GM18520 (cell line): ENCODE measurements at regions not wholly inside any gene's neighbourhood (a gene's known extent, or its start where the extent isn't known, plus 50 kb on each side); places are given as distances from the start of the nearest gene placed in this dataset.

Source experiments
- ATAC-seq: cut with Tn5 transposase; IDR thresholded peaks from one replicate; pipeline ENCODE4 v1.9.1; 2021; ENCODE audit not compliant: unreplicated experiment

DNA sequence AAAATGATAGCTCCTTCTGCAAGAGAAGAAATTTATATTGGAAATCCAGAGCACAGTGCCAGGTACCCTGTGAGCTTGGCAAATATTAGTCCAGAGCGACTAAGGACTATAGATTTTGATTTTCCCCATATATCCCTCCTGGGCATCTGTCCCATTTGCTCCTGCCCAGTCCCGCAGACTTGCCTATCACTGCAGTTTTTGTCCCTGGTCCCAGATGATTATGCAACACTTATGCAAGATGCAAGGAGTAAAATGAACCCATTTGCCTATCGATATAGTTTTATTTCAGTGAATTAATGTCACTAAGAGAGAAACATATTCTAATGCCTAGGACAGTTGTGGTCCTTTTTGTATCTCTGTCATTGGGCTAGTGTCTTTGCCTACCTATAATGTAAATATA, 215.9 kb upstream of the BMP4 start:
- no peak for ATAC-seq

DNA sequence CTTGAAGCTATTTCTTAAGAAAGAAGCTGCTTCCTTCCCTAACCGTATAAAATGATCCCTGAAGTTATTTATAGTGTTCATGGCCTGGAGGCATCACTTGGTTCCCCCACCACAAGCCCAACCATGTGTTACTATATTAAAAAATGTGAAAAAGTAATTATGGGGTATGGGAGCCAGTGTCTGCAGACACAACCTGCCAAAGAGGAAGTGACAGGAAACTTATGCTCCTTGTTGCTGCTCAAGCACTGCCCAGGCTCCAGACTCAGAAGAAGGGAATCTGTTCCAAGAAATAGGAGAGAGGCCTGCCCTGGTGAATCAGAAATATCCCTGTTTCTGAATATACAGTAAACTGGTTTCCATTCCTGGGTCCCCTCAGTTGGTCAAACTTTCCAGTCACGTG, 217.2 kb upstream of the BMP4 start:
- ATAC-seq = no peak

DNA sequence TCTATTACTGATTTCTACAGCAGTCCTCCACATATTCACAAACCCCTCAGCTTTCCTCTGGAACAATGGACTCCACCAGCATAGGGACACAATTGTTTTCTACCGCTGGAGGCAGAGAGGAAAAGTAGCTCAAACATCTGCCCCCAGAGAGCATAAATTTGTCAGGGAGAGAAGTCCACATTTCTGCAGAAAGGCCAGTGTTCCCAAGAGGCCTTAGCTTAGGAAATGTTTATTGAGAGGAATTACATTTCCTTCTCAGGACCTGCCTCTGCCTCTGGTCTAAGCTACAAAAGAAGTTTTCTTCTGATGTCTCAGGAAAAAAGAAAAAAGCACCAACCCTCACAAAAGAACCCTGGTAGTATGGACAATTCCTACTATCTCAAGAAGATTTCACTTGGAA, 217.8 kb upstream of the BMP4 start:
- no peak for ATAC-seq

DNA sequence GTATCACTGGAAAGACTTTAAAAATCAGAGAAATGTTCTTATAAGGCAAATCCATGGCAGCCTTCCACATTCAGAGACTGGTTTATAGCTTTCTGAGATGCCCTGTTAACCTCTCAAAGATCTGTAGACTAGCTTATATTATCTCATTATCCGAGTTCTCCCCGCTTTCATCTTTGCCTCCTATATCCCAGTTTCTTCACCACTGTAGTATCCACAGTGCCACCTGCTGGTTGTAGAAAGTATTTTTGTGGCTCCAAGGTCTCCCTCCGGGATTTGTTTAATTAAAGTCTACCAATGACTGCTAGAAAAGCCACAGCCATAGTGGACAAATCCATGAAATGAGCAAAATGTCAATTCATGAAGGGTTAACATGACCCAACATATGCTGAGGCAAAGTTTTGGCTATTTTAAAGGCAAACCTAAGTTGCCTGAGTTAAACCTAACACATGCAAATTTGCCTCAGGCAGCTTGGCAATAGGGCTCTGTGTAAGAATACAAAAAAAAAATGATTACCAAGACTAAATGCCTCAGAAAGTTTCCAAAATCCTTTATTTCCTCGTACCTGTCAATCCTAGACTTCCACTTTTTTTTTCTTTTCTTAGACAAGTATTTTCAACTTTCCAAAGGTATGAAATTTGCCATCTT, 218.8 kb upstream of the BMP4 start:
- no peak for ATAC-seq

DNA sequence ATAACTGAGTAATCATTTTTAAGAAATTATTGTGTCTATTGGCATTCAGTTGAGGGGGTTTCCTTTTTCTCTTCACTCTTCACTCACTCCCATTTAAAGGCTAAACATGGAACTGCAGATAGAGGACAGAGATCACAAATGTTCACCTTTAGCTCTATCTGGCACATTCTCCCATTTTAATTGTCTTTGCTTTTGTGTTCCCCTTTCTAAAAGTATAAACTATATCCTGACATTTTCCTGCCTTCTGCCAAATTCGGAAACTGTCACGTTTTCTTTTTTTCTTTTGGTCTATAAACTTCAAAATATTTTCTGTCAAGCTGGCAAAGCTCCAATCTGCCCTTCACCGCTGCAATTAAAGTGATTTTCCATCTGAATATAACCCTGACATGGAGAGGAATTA, 219.8 kb upstream of the CDKN3 start:
- no peak for ATAC-seq

DNA sequence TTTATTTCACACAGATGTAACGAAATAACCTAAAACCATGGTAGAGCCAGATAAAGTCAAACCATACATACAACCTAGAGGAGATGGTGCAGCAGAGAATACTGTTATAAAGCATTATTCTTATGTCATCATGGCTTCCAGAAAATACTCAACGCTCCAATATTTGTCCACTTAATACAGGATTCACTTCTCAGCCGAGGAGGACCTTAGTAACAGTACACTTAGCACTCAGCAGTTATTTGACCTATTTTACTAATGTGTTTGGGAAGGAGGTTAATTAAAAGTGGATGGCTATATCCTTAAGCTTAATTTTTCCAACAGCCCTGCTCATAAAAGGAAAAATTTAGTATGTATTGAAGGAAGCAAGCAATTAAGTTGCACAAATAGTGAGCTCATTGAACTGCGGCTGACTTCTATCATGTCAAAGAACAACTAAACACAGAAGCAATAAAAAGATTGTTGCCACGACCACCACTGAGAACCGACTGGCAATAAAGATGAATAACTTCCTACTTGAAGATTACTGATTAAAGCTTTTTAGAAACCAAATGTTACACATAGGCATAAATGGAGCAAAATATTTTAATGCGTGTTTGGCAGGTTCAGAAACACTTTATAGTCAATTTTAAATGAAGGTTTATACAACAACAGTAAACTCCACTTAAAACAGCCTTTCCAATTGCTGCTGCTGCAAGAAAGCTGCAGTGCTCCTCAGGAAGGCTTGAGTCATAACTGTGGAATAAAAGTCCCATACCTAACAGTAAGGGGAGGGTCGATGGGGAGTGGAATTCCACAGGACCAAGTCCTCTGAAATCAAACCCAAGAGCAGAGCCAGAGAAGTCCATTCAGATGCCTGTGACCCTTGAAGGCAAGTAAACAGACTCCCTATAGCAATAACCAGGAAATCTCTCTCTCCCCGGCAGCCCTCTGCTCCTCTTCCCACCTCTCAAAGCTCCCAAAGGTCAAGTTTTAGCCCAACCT, 218.9 kb upstream of the CDKN3 start:
- ATAC-seq = no peak

DNA sequence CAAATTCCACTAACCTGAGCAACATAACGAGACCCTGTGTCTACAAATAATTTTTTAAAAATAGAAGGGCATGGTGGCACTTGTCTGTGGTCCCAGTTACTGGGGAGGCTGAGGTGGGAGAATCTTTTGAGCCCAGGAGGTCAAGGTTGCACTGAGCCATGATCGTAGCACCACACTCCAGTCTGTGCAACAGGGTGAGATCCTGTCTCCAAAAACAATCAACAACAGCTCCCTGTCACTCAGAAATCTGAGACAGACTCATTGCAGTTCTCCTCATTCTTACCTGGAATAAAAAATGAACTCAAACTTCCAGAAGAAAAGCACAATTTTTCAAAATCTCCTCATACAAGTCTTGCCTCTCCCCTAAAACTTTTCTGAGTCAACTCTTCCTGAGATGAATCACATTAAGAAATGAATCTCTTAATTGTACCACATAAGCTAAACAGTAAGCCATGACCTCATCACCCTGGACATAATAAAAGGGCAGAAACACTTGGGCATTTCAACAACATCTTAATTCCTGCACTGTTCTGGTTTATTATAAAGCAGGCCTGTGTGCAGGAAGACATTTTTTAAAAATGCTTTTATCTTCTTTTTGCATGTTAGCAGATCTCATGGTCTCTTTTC, 214.3 kb upstream of the CDKN3 start:
- no peak for ATAC-seq

DNA sequence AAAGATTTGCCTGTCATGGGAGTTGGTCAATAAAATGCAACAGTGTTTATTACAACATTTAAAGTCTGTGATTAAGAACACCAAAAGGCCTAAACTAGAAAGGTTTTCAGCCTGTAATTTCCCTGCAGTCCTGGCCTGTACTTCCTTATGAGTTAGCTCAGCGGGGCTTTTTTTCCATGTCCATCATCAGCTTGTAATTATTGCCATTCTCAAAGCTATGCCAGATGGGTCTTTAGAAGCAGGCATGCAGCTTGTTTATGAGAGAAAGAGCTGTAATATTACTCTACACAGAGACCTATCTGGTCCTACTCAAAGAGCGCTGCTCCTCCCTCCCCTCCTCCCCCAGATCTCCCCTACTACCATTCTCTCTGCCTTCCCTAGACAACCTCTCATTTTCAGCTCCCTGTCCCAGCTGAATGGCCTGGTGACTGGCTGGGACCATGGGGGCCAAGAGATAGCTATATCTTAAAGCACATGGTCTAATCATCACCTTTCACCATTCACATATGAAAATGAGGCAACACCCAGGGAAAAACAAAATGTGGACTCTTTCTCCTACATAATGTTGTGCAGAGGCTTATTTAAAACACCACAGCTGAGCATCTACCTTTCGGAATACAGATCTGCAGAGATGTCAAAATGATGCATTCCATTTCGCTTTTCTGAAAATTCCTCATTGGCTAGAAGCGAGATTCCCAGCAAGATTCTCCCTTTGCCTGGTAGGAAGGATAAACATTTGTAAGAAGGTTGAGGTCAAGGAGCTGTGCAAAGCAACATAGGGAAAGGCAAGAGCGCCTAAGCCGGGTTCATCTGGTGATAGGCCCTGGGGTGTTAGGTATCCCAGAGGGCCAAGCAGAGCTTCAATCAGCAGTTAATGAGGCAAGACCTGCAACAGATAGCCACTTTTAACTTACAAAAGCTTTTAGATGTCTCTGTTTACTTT, 209.7 kb upstream of the CDKN3 start:
- ATAC-seq = no peak

DNA sequence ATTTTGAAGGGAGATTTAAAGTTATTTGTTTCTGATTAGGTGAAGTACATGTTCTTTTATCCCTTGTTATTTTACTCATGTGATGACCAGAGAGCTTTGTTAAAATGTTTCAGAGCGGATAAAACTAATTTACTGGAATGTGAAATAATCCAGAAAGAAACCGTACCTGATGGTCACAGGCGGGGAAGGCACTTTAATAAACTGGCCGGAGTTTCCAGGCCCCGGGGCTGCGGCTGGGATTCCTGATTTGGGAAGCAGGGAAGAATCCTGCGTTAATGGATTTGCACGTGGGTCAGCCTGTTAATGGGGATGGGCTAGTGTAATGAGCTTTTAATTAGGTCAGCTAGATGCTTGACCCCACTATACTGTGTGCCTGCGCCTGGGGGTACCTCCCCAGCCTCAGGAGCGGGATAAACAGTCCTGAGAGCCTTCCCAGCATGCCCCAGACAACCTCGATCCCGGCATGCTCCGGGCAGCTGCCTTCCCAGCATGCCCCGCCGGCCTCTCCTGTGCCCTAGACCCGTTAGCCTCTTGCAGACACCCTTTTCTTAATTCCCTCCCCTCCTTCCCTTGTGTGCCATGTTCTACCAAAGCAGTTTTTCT, 208.6 kb upstream of the CDKN3 start:
- ATAC-seq = no peak

DNA sequence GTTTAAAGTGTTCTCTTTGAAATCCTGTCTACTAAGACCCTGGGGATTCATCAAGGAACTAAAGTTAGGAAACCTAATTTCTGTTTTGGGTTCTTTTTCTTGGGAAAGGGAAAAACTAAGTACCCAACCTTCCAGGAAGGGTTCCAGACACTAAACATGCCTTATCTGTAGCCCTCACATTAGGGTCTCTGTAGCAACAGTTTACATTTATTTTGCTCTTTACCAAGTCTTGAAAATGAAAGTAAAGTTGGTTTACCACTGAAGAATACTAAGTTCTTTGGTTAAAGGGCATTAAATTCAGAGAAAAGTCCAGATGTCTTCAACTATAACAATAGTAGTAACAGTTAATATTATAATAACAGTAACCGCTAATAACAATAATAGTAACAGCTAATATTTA, 207.5 kb upstream of the CDKN3 start:
- no peak for ATAC-seq

DNA sequence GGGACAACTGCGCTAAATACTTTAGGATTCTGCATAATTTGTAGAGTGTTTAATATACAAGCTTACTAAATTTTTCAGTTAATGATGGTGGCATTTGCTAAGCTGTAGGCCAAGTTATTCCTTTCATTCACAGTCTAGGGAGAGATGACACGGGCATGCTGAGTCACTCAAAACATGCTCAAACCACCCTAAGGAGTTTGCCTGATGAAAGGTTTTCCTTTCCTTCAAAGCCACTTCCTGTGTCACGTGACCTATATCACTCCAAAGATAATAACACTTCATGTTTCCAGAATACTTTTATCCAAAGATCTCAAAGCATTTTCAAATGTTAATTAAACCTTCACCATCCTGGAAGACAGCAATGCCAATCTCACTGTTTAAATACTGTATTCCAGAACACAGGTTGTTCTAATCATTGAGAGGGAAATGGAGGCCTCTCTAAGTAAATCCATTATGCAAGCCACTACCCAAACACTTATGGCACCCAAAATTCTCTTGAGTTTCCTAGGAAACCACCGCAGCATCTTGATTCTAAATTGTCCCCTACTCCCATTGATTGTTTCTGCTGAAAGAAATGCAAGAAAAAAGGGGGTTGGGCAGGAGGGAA, 207.0 kb upstream of the CDKN3 start:
- ATAC-seq = no peak

DNA sequence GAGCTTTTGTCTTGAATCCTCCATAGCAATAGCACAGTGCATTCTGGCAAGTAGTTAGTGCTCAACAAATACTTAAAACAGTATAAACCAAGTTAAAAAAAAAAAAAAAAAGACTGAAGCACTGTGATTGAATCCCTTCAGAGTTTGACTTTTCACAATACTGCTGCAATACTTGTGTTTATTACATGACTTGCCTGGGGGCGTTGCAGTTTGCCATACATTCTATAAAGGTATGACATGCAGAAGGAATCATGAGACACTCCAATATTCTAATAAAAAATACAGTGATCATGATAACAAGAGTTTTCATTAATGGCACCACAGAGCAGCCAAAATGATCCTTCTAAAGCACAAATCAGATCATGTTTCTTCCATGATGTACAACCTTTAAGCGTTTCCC, 205.0 kb upstream of the CDKN3 start:
- no peak for ATAC-seq

DNA sequence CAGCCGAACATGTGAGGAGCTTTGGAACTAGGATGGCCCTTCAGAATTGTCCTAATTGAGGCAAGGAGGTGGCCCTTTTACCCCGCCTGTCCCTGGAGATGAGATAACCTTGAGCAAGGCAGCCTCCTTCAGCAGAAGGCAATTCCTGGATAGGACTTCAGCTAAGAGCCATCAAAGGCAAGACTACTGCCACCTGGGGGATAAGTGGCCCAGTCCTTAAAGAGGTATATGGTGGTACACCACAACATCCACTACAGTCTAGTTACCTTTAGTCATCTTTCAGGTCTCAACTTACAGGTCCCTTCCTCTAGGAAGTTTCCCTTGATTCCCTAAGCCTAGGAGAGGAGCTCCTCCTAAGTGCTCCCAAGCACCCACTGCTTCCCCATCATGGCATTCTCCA, 204.2 kb upstream of the CDKN3 start:
- no peak for ATAC-seq

DNA sequence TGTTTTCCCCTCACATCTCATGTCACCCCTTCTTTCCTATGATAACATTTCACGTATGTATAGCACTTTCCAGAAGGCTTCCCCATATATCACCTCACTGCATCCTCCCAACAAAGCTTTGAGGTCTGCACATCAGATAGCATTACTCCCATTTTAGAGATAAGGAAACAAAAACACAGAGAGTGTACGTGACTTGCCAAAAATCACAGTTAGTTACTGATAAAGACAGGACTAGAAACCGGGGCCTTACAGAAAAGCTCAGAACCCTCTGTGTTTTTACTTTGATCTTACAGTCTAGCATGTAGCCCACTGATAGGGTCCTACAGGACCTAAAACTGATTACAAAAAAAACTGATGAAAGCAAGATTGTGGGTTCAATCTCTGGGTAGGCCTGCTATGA, 202.9 kb upstream of the CDKN3 start:
- ATAC-seq = no peak

DNA sequence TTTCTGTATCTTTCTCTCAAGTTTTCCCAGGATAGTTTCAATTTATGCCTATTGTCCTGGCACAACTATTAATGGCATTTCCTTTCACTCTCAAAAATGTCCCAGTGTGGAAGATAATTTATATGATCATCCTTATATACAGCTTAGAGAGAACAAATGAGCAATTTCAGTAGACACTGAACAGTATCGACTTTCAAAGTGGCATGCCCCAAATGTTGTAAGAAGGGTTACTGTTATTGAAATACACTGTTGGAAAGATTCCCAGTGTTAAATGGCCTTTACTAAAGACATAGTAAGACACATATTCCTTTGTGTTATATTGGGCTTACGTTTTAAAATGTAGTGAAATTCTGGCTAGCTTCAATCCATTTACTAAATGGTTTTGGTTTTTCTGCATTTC, 202.3 kb upstream of the CDKN3 start:
- ATAC-seq = no peak

DNA sequence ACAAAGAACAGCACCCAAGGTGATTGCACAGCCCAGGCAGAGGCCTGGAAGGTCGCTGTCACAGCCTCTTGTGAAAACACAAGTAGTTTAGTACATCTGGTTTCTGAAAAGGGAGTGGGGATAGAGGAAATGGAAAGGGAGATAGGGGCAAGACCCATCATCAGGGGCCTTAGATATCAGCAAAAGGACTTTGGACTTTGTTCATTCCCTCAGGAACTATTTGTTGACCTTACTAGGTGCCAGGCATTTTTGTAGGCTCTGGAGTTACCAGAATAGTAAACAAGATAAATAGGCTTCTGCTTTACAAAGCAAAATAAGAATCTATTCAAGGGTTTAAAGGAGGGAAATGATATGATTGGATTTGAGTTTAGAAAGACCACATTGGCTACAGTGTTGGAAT, 199.4 kb upstream of the CDKN3 start:
- no peak for ATAC-seq

DNA sequence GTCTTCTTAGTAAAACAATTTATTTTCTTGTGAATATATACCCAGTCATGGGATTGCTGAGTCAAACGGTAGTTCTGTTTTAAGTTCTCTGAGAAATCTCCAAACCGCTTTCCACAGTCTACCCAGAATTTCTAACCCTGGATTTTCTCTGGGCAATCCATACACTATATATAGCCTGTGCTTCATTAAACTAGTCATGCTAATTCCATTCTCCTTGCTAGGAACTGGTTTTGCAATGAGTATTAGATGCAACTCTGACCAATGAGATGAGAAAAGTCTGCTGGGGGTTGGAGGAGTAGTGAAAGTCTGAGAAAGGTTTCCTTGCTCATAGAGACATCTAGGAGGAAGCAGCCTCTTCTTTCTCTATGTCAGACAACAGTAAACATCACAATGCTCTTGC, 196.1 kb upstream of the CDKN3 start:
- no peak for ATAC-seq

DNA sequence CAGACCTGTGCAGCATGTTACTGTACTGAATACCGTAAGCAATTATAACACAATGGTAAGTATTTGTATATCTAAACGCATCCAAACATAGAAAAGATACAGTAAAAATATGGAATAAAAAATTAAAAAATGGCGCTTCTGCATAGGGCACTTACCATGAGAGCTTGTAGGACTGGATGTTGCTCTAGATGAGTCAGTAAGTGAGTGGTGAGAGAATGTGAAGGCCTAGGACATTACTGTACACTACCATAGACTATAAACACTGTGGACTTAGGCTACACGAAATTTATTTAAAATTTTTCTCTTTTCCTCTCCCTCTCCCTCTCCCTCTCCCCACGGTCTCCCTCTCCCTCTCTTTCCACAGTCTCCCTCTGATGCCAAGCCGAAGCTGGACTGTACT, 194.5 kb upstream of the CDKN3 start:
- no peak for ATAC-seq

DNA sequence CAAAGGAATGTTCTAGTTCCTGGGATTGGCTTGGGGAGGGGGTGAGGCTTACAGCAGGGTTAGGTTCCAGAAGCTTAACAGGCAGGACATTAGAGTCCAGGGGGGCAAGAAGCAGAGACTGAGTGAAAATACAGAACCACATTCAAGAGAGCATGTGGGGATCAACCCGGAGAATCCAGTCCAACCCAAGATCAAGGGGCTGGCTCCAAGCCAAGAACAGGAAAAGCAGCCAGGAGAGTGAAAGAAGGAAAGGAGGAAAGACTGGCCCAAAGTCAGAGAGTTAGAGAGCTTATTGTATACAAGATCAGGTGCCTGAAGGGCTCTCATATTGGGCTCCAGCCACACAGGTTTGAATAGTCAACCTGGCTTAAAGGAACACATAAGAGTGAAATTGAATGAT, 190.3 kb upstream of the CDKN3 start:
- ATAC-seq = no peak

DNA sequence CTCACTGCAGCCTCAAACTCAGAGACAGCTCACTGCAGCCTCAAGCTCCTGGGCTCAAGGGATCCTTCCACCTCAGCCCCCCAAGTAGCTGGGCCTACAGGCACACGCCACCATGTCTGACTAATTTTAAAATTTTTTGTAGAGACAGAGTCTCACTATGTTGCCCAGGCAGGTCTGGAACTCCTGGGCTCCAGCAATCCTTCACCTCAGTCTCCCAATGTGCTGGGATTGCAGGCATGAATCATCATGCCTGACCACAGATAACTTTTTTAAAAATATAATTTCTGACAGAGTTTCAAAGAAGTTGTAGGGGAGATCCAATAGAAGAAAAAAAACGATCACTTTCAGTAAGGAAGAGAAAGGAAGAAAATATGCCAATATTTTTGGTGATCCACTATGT, 189.7 kb upstream of the CDKN3 start:
- ATAC-seq = no peak
